ENCODE measurements at regions not wholly inside any gene's neighbourhood (a gene's known extent, or its start where the extent isn't known, plus 50 kb on each side); places are given as distances from the start of the nearest gene placed in this dataset.

GRCh38 chr1:164498792-164499191 is 60.2 kb upstream of the PBX1 start:
- Mint-ChIP-seq H3K27ac (no peak overlapping the region), H3K27me3 (peaks cover 0 to 1% of the 10 kb centered on the region in 2 donors), H3K4me1 (no peaks in the 10 kb centered on the region), H3K4me3 (no peak overlapping the region), H3K9me3 (peaks cover 7 to 16% (median 15%) of the 10 kb centered on the region in 5 donors), H3K36me3 (peaks cover 0 to 2% (median 0%) of the 10 kb centered on the region in 3 donors)
- H3K4me1 ChIP-seq (ENCODE audit: insufficient read depth, low read length), result no peaks in the 10 kb centered on the region
- ChIA-PET POLR2A (no interaction called here), CTCF (no interaction called here)
- no peaks in the 10 kb centered on the region for H3K27me3 ChIP-seq (ENCODE audit: insufficient read depth, low read length, poor library complexity, severe bottlenecking)
- DNase-seq, result no peak
- no peaks in the 10 kb centered on the region for H3K9me3 ChIP-seq (ENCODE audit: low read length)
- no peaks in the 10 kb centered on the region for H3K36me3 ChIP-seq (ENCODE audit: insufficient read depth, low read length)
- no peak overlapping the region for H3K27ac ChIP-seq (ENCODE audit: low read depth, low read length)
- no peak overlapping the region for H3K4me3 ChIP-seq (ENCODE audit: low read length)

- no peak for DNase-seq
- Histone ChIP-seq H3K4me1 (ENCODE audit: insufficient read depth, low read length) (no peaks in the 10 kb centered on the region), H3K27me3 (ENCODE audit: insufficient read depth, low read length, poor library complexity, severe bottlenecking) (no peaks in the 10 kb centered on the region), H3K27ac (ENCODE audit: low read depth, low read length) (no peak overlapping the region), H3K9me3 (ENCODE audit: low read length) (no peaks in the 10 kb centered on the region), H3K36me3 (ENCODE audit: insufficient read depth, low read length) (no peaks in the 10 kb centered on the region), H3K4me3 (ENCODE audit: low read length) (no peak overlapping the region)
- Mint-ChIP-seq H3K4me1 (no peaks in the 10 kb centered on the region), H3K36me3 (no peaks in the 10 kb centered on the region), H3K9me3 (peaks cover 4 to 12% (median 7%) of the 10 kb centered on the region in 5 donors), H3K27me3 (peaks cover 0 to 3% of the 10 kb centered on the region in 2 donors), H3K27ac (no peak overlapping the region), H3K4me3 (no peak overlapping the region)
- ChIA-PET CTCF (no interaction called here), POLR2A (no interaction called here)
Measured at GRCh38 chr1:164504749-164505148, 54.2 kb upstream of the PBX1 start.

Measured in CD8-positive, alpha-beta memory T cell (primary cell).